Neural cell (in vitro differentiated cells): ENCODE measurements at regions not wholly inside any gene's neighbourhood (a gene's known extent, or its start where the extent isn't known, plus 50 kb on each side); places are given as distances from the start of the nearest gene placed in this dataset.
A peak's percentile ranks its signal among the peaks of the same experiment; 100 is the strongest.

Source experiments
- H2AFZ ChIP-seq: fragments of 200-600, 300-800 bp; sonication (generic), shearing (Covaris generic); 2 replicates; pipeline ENCODE4 v1.6.0; 2014; ENCODE audit warnings: low read depth, mild to moderate bottlenecking, antibody characterized with exemption, low read length, moderate library complexity
- H3F3A ChIP-seq: fragments of 200-600 bp; shearing (Covaris generic); 2 replicates; pipeline ENCODE4 v1.6.1; 2016; ENCODE audit warnings: mild to moderate bottlenecking, moderate library complexity, mixed read lengths, antibody characterized with exemption, low read length; ENCODE audit not compliant: insufficient read depth, poor library complexity, severe bottlenecking
- H3K27ac ChIP-seq: fragments of 200-600, 300-800 bp; sonication (generic), shearing (Covaris generic); 2 replicates; pipeline ENCODE4 v1.5.1; 2014; ENCODE audit warnings: mild to moderate bottlenecking, low read length, moderate library complexity
- H3K27me3 ChIP-seq: fragments of 300-800, 200-600 bp; sonication (generic), shearing (Covaris generic); 2 replicates; pipeline ENCODE4 v1.6.0; 2014; ENCODE audit warnings: mild to moderate bottlenecking, low read depth, low read length, moderate library complexity; ENCODE audit not compliant: insufficient read depth
- H3K36me3 ChIP-seq: fragments of 300-800, 200-600 bp; sonication (generic), shearing (Covaris generic); 2 replicates; pipeline ENCODE4 v1.5.1; 2014; ENCODE audit warnings: mild to moderate bottlenecking, antibody characterized with exemption, low read length, moderate library complexity; ENCODE audit not compliant: insufficient read depth
- H3K4me2 ChIP-seq: fragments of 300-800, 200-600 bp; sonication (generic), shearing (Covaris generic); 2 replicates; pipeline ENCODE4 v1.6.0; 2014; ENCODE audit warnings: mild to moderate bottlenecking, low read length
- H3K4me3 ChIP-seq: fragments of 300-800, 200-600 bp; sonication (generic), shearing (Covaris generic); 2 replicates; pipeline ENCODE4 v1.5.1; 2014; ENCODE audit warnings: mild to moderate bottlenecking, low read length, moderate library complexity
- H3K79me2 ChIP-seq: fragments of 200-600 bp; shearing (Covaris generic); replicated peaks from 2 replicates; pipeline ENCODE4 v1.6.0; 2014; ENCODE audit warnings: mild to moderate bottlenecking, low read length, moderate library complexity; ENCODE audit not compliant: insufficient read depth
- H3K9ac ChIP-seq: fragments of 300-800, 200-600 bp; sonication (generic), shearing (Covaris generic); 2 replicates; pipeline ENCODE4 v1.6.1; 2016; ENCODE audit warnings: mild to moderate bottlenecking, low read length, mixed read lengths
- H3K9me2 ChIP-seq: fragments of 200-600 bp; shearing (Covaris generic); 2 replicates; pipeline ENCODE4 v1.6.1; 2016; ENCODE audit warnings: mild to moderate bottlenecking, low read length, mixed read lengths; ENCODE audit not compliant: insufficient read depth
- H3K9me3 ChIP-seq: fragments of 200-600, 300-800 bp; sonication (generic), shearing (Covaris generic); 2 replicates; pipeline ENCODE4 v1.6.1; 2016; ENCODE audit warnings: mild to moderate bottlenecking, mixed run types, low read length, moderate library complexity, mixed read lengths
- H4K20me1 ChIP-seq: fragments of 200-600 bp; shearing (Covaris generic); 2 replicates; pipeline ENCODE4 v1.6.1; 2016; ENCODE audit warnings: mild to moderate bottlenecking, mixed run types; ENCODE audit not compliant: insufficient read depth
- EP300 ChIP-seq: fragments of 450-650 bp; conservative IDR thresholded peaks from 2 replicates; pipeline ENCODE4 v1.6.1; 2014; ENCODE audit warnings: antibody characterized with exemption, mild to moderate bottlenecking, moderate library complexity; ENCODE audit not compliant: poor library complexity, severe bottlenecking
- EZH2 ChIP-seq: fragments of 200-600, 300-800 bp; shearing (Covaris generic), sonication (generic); IDR thresholded peaks from 2 replicates; pipeline ENCODE4 v1.6.1; 2014; ENCODE audit warnings: antibody characterized with exemption, low read length, borderline replicate concordance, mild to moderate bottlenecking; ENCODE audit not compliant: insufficient read depth, poor library complexity, severe bottlenecking
- MXI1 ChIP-seq: fragments of 450-650 bp; conservative IDR thresholded peaks from 2 replicates; pipeline ENCODE4 v1.6.1; 2014; ENCODE audit warnings: antibody characterized with exemption, mild to moderate bottlenecking; ENCODE audit not compliant: poor library complexity, severe bottlenecking
- POLR2AphosphoS5 ChIP-seq: IDR thresholded peaks from 2 replicates; pipeline ENCODE4 v1.6.1; 2012
- RAD21 ChIP-seq: fragments of 450-650 bp; conservative IDR thresholded peaks from 2 replicates; pipeline ENCODE4 v1.6.1; 2014; ENCODE audit warnings: antibody characterized with exemption, mild to moderate bottlenecking, moderate library complexity
- SMC3 ChIP-seq: fragments of 450-650 bp; conservative IDR thresholded peaks from 2 replicates; pipeline ENCODE4 v1.6.1; 2014; ENCODE audit warnings: antibody characterized with exemption, mild to moderate bottlenecking, moderate library complexity; ENCODE audit not compliant: poor library complexity
- TAF1 ChIP-seq: IDR thresholded peaks from 2 replicates; pipeline ENCODE4 v1.6.1; 2012; ENCODE audit warnings: low read depth
- TF ChIP-seq, protein P1 (sequence below): IDR thresholded peaks from 2 replicates; pipeline ENCODE4 v1.6.1; 2012; ENCODE audit warnings: borderline replicate concordance
- TF ChIP-seq, protein P2 (sequence below): fragments of 450-650 bp; IDR thresholded peaks from 2 replicates; pipeline ENCODE4 v1.5.1; 2014; ENCODE audit warnings: antibody characterized with exemption, mild to moderate bottlenecking, moderate library complexity; ENCODE audit not compliant: poor library complexity, severe bottlenecking

DNA sequence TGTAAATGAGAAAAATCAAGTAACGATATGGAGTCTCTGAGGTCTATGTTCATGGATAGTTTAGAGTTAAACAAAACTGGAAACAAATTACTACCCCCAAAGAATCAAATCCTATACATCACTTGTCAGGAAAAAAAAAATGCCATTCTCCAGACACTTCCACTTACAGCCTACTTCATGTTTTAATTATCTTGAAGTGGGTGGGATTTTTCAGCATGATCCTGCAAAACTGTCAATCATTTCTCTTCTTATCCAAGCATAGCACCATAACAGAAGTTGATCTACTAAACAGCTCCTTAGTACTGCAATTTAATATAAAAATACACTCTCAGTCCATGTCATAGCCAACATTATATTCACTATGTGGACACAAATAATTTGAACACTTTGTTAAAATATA lies 833.9 kb downstream of the TUSC7 start:
- H3K9me2 ChIP-seq, result no peaks in the 10 kb centered on the region
- no peak overlapping the region for H2AFZ ChIP-seq
- no peak overlapping the region for H3K4me3 ChIP-seq
- H3K36me3 ChIP-seq, result no peaks in the 10 kb centered on the region
- no peaks in the 10 kb centered on the region for H3K9me3 ChIP-seq
- H3F3A ChIP-seq, result no peaks in the 10 kb centered on the region
- no peaks in the 10 kb centered on the region for H3K79me2 ChIP-seq
- no peaks in the 10 kb centered on the region for H3K27me3 ChIP-seq
- H3K9ac ChIP-seq, result no peak overlapping the region
- H4K20me1 ChIP-seq, result no peaks in the 10 kb centered on the region
- H3K4me2 ChIP-seq, result no peak overlapping the region
- TF ChIP-seq RAD21 (no peak), EP300 (peak; percentile 55)
- TF ChIP-seq, protein P1, sequence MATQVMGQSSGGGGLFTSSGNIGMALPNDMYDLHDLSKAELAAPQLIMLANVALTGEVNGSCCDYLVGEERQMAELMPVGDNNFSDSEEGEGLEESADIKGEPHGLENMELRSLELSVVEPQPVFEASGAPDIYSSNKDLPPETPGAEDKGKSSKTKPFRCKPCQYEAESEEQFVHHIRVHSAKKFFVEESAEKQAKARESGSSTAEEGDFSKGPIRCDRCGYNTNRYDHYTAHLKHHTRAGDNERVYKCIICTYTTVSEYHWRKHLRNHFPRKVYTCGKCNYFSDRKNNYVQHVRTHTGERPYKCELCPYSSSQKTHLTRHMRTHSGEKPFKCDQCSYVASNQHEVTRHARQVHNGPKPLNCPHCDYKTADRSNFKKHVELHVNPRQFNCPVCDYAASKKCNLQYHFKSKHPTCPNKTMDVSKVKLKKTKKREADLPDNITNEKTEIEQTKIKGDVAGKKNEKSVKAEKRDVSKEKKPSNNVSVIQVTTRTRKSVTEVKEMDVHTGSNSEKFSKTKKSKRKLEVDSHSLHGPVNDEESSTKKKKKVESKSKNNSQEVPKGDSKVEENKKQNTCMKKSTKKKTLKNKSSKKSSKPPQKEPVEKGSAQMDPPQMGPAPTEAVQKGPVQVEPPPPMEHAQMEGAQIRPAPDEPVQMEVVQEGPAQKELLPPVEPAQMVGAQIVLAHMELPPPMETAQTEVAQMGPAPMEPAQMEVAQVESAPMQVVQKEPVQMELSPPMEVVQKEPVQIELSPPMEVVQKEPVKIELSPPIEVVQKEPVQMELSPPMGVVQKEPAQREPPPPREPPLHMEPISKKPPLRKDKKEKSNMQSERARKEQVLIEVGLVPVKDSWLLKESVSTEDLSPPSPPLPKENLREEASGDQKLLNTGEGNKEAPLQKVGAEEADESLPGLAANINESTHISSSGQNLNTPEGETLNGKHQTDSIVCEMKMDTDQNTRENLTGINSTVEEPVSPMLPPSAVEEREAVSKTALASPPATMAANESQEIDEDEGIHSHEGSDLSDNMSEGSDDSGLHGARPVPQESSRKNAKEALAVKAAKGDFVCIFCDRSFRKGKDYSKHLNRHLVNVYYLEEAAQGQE, result peak; percentile 39
- H3K27ac ChIP-seq, result peak overlapping the region; percentile 19

DNA sequence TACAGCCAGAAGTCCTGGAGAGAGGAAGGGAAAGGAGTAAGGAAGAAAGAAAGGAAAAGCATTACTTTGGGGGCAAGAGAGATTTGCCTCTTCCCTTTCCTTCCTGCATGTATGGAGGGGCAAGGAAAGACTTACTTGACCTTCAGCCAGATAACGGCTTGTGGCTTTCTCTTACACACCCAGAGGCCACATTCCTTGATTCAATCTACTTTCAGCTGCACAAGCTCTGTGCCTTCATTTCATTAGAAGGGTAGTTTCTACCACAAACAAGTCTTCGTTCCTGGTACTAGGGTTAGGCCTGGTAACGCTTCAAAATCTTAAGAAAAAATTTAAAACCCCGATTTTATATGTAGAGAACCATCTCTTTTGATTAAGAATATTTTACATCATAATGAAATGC lies 835.9 kb downstream of the TUSC7 start:
- Histone ChIP-seq H3K4me3 (no peak overlapping the region), H3K79me2 (no peaks in the 10 kb centered on the region), H3K9ac (no peak overlapping the region), H4K20me1 (no peaks in the 10 kb centered on the region), H3K27ac (no peak overlapping the region), H3K27me3 (no peaks in the 10 kb centered on the region), H3K4me2 (no peak overlapping the region), H3K9me3 (no peaks in the 10 kb centered on the region), H3F3A (no peaks in the 10 kb centered on the region), H3K9me2 (no peaks in the 10 kb centered on the region), H3K36me3 (no peaks in the 10 kb centered on the region), H2AFZ (no peak overlapping the region)
- TF ChIP-seq MXI1 (no peak), EP300 (no peak), SMC3 (no peak), POLR2AphosphoS5 (no peak), RAD21 (no peak), EZH2 (no peak), TAF1 (no peak)
- TF ChIP-seq, protein P2, sequence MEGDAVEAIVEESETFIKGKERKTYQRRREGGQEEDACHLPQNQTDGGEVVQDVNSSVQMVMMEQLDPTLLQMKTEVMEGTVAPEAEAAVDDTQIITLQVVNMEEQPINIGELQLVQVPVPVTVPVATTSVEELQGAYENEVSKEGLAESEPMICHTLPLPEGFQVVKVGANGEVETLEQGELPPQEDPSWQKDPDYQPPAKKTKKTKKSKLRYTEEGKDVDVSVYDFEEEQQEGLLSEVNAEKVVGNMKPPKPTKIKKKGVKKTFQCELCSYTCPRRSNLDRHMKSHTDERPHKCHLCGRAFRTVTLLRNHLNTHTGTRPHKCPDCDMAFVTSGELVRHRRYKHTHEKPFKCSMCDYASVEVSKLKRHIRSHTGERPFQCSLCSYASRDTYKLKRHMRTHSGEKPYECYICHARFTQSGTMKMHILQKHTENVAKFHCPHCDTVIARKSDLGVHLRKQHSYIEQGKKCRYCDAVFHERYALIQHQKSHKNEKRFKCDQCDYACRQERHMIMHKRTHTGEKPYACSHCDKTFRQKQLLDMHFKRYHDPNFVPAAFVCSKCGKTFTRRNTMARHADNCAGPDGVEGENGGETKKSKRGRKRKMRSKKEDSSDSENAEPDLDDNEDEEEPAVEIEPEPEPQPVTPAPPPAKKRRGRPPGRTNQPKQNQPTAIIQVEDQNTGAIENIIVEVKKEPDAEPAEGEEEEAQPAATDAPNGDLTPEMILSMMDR, result no peak
- TF ChIP-seq, protein P1, result no peak
